H9 (cell line): ENCODE measurements at regions not wholly inside any gene's neighbourhood (a gene's known extent, or its start where the extent isn't known, plus 50 kb on each side); places are given as distances from the start of the nearest gene placed in this dataset.

Experiments
- DNase-seq: peaks from one replicate; pipeline ENCODE4 v3.0.0-alpha.2; 2017
- H2AFZ ChIP-seq: one replicate; pipeline ENCODE4 v1.6.1; 2013; ENCODE audit warnings: mild to moderate bottlenecking, low read length, control low read depth, moderate library complexity
- H2AK5ac ChIP-seq: 2 replicates; pipeline ENCODE4 v1.6.1; 2013; ENCODE audit warnings: low read length, control low read depth, mixed read lengths; ENCODE audit not compliant: insufficient read length
- H2BK120ac ChIP-seq: one replicate; pipeline ENCODE4 v1.6.1; 2013; ENCODE audit warnings: low read depth, mild to moderate bottlenecking, low read length, control low read depth, inconsistent platforms; ENCODE audit not compliant: poor library complexity, severe bottlenecking
- H2BK12ac ChIP-seq: 2 replicates; pipeline ENCODE4 v1.6.1; 2013; ENCODE audit warnings: low read length, control low read depth, mixed read lengths, low read depth; ENCODE audit not compliant: insufficient read length
- H2BK15ac ChIP-seq: 2 replicates; pipeline ENCODE4 v1.6.1; 2013; ENCODE audit warnings: low read depth, low read length, control low read depth
- H2BK20ac ChIP-seq: one replicate; pipeline ENCODE4 v1.6.1; 2013; ENCODE audit warnings: low read depth, mild to moderate bottlenecking, low read length, control low read depth, inconsistent platforms; ENCODE audit not compliant: poor library complexity, severe bottlenecking
- H2BK5ac ChIP-seq: 2 replicates; pipeline ENCODE4 v1.6.1; 2013; ENCODE audit warnings: low read length, control low read depth, mixed read lengths; ENCODE audit not compliant: insufficient read length
- H3K14ac ChIP-seq: 2 replicates; pipeline ENCODE4 v1.6.1; 2013; ENCODE audit warnings: low read length, control low read depth; ENCODE audit not compliant: insufficient read depth
- H3K18ac ChIP-seq: 2 replicates; pipeline ENCODE4 v1.6.1; 2013; ENCODE audit warnings: low read depth, mild to moderate bottlenecking, mixed read lengths, low read length, control low read depth; ENCODE audit not compliant: insufficient read length
- H3K23ac ChIP-seq: 2 replicates; pipeline ENCODE4 v1.6.1; 2013; ENCODE audit warnings: low read length, control low read depth, mixed read lengths, low read depth; ENCODE audit not compliant: insufficient read length
- H3K23me2 ChIP-seq: 2 replicates; pipeline ENCODE4 v1.6.1; 2013; ENCODE audit warnings: low read depth, mild to moderate bottlenecking, mixed read lengths, low read length, control low read depth; ENCODE audit not compliant: insufficient read length, poor library complexity, severe bottlenecking
- H3K27ac ChIP-seq: 2 replicates; pipeline ENCODE4 v1.5.1; 2013; ENCODE audit warnings: low read length, control low read depth, mixed read lengths, low read depth; ENCODE audit not compliant: insufficient read length
- H3K27me3 ChIP-seq: 2 replicates; pipeline ENCODE4 v1.6.1; 2013; ENCODE audit warnings: low read length, control low read depth, inconsistent platforms; ENCODE audit not compliant: insufficient read depth
- H3K4ac ChIP-seq: 2 replicates; pipeline ENCODE4 v1.6.1; 2013; ENCODE audit warnings: low read depth, mild to moderate bottlenecking, control low read depth, inconsistent platforms, low read length, moderate library complexity
- H3K4me1 ChIP-seq: 2 replicates; pipeline ENCODE4 v1.6.1; 2013; ENCODE audit warnings: low read length, control low read depth, inconsistent platforms; ENCODE audit not compliant: insufficient read depth
- H3K4me2 ChIP-seq: 2 replicates; pipeline ENCODE4 v1.6.1; 2013; ENCODE audit warnings: low read length, control low read depth, mixed read lengths; ENCODE audit not compliant: insufficient read length, insufficient read depth
- H3K56ac ChIP-seq: 2 replicates; pipeline ENCODE4 v1.6.1; 2013; ENCODE audit warnings: low read depth, mild to moderate bottlenecking, mixed read lengths, low read length, control low read depth; ENCODE audit not compliant: insufficient read length
- H3K79me1 ChIP-seq: 2 replicates; pipeline ENCODE4 v1.6.1; 2013; ENCODE audit warnings: low read depth, mild to moderate bottlenecking, moderate library complexity, low read length, control low read depth, inconsistent platforms; ENCODE audit not compliant: insufficient read depth, poor library complexity, severe bottlenecking
- H3K79me2 ChIP-seq: 2 replicates; pipeline ENCODE4 v1.6.1; 2013; ENCODE audit warnings: low read length, control low read depth, inconsistent platforms; ENCODE audit not compliant: insufficient read depth
- H3K9ac ChIP-seq: 2 replicates; pipeline ENCODE4 v1.6.1; 2013; ENCODE audit warnings: low read length, control low read depth, mixed read lengths; ENCODE audit not compliant: insufficient read length; ENCODE audit errors: extremely low read depth
- H3K9me3 ChIP-seq: one replicate; pipeline ENCODE4 v1.6.1; 2013; ENCODE audit warnings: low read depth, low read length, inconsistent platforms; ENCODE audit not compliant: control insufficient read depth
- H3T11ph ChIP-seq: one replicate; pipeline ENCODE4 v1.6.1; 2013; ENCODE audit warnings: mild to moderate bottlenecking, low read length, control low read depth, inconsistent platforms
- H4K20me1 ChIP-seq: one replicate; pipeline ENCODE4 v1.6.1; 2013; ENCODE audit not compliant: control insufficient read depth, insufficient read length, insufficient read depth
- H4K5ac ChIP-seq: 2 replicates; pipeline ENCODE4 v1.6.1; 2013; ENCODE audit warnings: low read depth, mild to moderate bottlenecking, mixed read lengths, low read length, control low read depth; ENCODE audit not compliant: insufficient read length
- H4K8ac ChIP-seq: replicated peaks from 2 replicates; pipeline ENCODE4 v1.6.1; 2013; ENCODE audit warnings: low read length, control low read depth, mixed read lengths, low read depth; ENCODE audit not compliant: insufficient read length
- H4K91ac ChIP-seq: 2 replicates; pipeline ENCODE4 v1.6.1; 2013; ENCODE audit warnings: low read depth, mild to moderate bottlenecking, moderate library complexity, mixed read lengths, low read length, control low read depth; ENCODE audit not compliant: insufficient read length
- H3K27ac Mint-ChIP-seq, 3 experiments: 2 replicates in 2 of 3; 3 replicates in 1 of 3; pipeline ENCODE4 v1.8.0; 2020 to 2021; ENCODE audit warnings: mixed read lengths in 3 of 3, mild to moderate bottlenecking in 1 of 3, moderate library complexity in 1 of 3
- H3K27me3 Mint-ChIP-seq: 2 replicates; pipeline ENCODE4 v1.8.0; 2021; ENCODE audit warnings: low read depth, mild to moderate bottlenecking, moderate library complexity, mixed read lengths
- H3K36me3 Mint-ChIP-seq, 3 experiments: 2 replicates in 2 of 3; 3 replicates in 1 of 3; pipeline ENCODE4 v1.8.0; 2020 to 2021; ENCODE audit warnings: low read depth in 3 of 3, mixed read lengths in 3 of 3; ENCODE audit not compliant: insufficient read depth in 1 of 3
- H3K4me1 Mint-ChIP-seq, 2 experiments: 2 replicates each; pipeline ENCODE4 v1.8.0; 2020; ENCODE audit warnings: mixed read lengths in 2 of 2
- H3K4me3 Mint-ChIP-seq, 2 experiments: 2 replicates in 1 of 2; 3 replicates in 1 of 2; pipeline ENCODE4 v1.8.0; 2020 to 2021; ENCODE audit warnings: mild to moderate bottlenecking in 2 of 2, mixed read lengths in 2 of 2, moderate library complexity in 1 of 2
- H3K9me3 Mint-ChIP-seq, 2 experiments: 2 replicates in 1 of 2; 3 replicates in 1 of 2; pipeline ENCODE4 v1.8.0; 2020; ENCODE audit warnings: mild to moderate bottlenecking in 2 of 2, mixed read lengths in 2 of 2, moderate library complexity in 1 of 2
- WGBS: extraction: QIAGEN DNeasy Blood & Tissue Kit; methylation state at CpG from one replicate; pipeline ENCODE4 v1.1.7; 2013; ENCODE audit warnings: missing lambda C conversion rate, low lambda C conversion rate, mixed read lengths; ENCODE audit not compliant: insufficient read length; ENCODE audit errors: extremely low coverage; 5-methylcytosine and 5-hydroxymethylcytosine counted together
- TF ChIP-seq, protein P1 (sequence below): fragments of 200-600 bp; sonication (generic); conservative IDR thresholded peaks from 3 replicates; pipeline ENCODE4 v1.8.0; 2021; ENCODE audit warnings: antibody characterized with exemption, mild to moderate bottlenecking

DNA sequence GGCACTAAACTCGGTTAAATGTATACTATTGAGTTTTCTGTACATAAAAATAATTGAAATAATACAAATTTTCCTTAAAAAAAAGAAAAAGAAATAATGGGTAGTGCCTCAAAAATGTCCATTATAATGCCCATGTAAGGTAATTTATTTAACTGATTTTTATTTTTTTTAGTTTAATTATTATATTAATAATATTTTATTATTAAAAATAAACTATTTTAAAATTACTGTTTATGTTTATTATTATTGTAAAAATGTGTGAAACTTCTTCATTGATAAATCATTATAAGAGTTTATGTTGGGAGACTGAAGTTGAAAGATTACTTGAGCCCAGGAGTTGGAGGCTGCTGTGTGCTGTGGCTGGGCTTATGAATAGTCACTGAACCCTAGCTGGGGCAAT, 925.5 kb upstream of the EPHA7 start:
- H2BK5ac ChIP-seq, result no peak overlapping the region
- H4K20me1 ChIP-seq, result no peaks in the 10 kb centered on the region
- H2BK15ac ChIP-seq, result no peak overlapping the region
- H2AK5ac ChIP-seq, result no peak overlapping the region
- no peak overlapping the region for H3K56ac ChIP-seq
- Mint-ChIP-seq H3K4me3 (no peak overlapping the region), H3K27ac (no peak overlapping the region; a peak in 1 of 7 replicates), H3K4me1 (peaks cover 12 to 13% of the 10 kb centered on the region in 2 experiments), H3K36me3 (peaks cover 0 to 4% (median 0%) of the 10 kb centered on the region in 3 experiments; a peak in 1 of 7 replicates), H3K27me3 (no peaks in the 10 kb centered on the region), H3K9me3 (no peaks in the 10 kb centered on the region; a peak in 1 of 5 replicates)
- H4K91ac ChIP-seq, result no peak overlapping the region
- H2AFZ ChIP-seq, result no peak overlapping the region
- DNase-seq, result no peak
- H3K4me1 ChIP-seq, result no peaks in the 10 kb centered on the region
- no peak overlapping the region for H3T11ph ChIP-seq
- no peak overlapping the region for H4K8ac ChIP-seq
- no peak overlapping the region for H3K4me2 ChIP-seq
- no peaks in the 10 kb centered on the region for H3K27me3 ChIP-seq
- WGBS, result no CpG with 5 or more reads among the region's 1 CpG
- no peak overlapping the region for H4K5ac ChIP-seq
- TF ChIP-seq, protein P1, sequence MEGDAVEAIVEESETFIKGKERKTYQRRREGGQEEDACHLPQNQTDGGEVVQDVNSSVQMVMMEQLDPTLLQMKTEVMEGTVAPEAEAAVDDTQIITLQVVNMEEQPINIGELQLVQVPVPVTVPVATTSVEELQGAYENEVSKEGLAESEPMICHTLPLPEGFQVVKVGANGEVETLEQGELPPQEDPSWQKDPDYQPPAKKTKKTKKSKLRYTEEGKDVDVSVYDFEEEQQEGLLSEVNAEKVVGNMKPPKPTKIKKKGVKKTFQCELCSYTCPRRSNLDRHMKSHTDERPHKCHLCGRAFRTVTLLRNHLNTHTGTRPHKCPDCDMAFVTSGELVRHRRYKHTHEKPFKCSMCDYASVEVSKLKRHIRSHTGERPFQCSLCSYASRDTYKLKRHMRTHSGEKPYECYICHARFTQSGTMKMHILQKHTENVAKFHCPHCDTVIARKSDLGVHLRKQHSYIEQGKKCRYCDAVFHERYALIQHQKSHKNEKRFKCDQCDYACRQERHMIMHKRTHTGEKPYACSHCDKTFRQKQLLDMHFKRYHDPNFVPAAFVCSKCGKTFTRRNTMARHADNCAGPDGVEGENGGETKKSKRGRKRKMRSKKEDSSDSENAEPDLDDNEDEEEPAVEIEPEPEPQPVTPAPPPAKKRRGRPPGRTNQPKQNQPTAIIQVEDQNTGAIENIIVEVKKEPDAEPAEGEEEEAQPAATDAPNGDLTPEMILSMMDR, result no peak
- no peak overlapping the region for H3K4ac ChIP-seq
- H3K79me1 ChIP-seq, result no peaks in the 10 kb centered on the region
- H3K79me2 ChIP-seq, result no peaks in the 10 kb centered on the region
- no peak overlapping the region for H3K14ac ChIP-seq
- no peaks in the 10 kb centered on the region for H3K23me2 ChIP-seq
- no peak overlapping the region for H2BK120ac ChIP-seq
- no peaks in the 10 kb centered on the region for H3K9me3 ChIP-seq
- no peak overlapping the region for H3K18ac ChIP-seq
- no peak overlapping the region for H2BK20ac ChIP-seq
- H3K27ac ChIP-seq, result no peak overlapping the region
- no peak overlapping the region for H3K23ac ChIP-seq
- H3K9ac ChIP-seq, result no peak overlapping the region
- H2BK12ac ChIP-seq, result no peak overlapping the region
